Lower lobe of right lung (tissue), 2 donors: ENCODE measurements at regions not wholly inside any gene's neighbourhood (a gene's known extent, or its start where the extent isn't known, plus 50 kb on each side); places are given as distances from the start of the nearest gene placed in this dataset.
"Not testable (repeated sequence)": the region's sequence is repeated elsewhere in the genome, so short reads cannot be mapped to it uniquely, and the experiment has no call there.

Experiments used
- ATAC-seq, 2 donors: fragments of 200-7000 bp; cut with Tn5 transposase; one replicate each; pipeline ENCODE4 v1.9.1; 2020 to 2022; ENCODE audit warnings: mild to moderate bottlenecking in 2 of 2, moderate library complexity in 2 of 2
- DNase-seq: peaks from one replicate; pipeline ENCODE4 v3.0.0-alpha.2; 2020
- H3K27ac ChIP-seq: fragments of 200-600 bp; one replicate; pipeline ENCODE4 v1.8.0; 2022
- H3K27me3 ChIP-seq: fragments of 200-600 bp; one replicate; pipeline ENCODE4 v1.8.0; 2022; ENCODE audit warnings: low read depth
- H3K36me3 ChIP-seq: fragments of 200-600 bp; one replicate; pipeline ENCODE4 v1.8.0; 2022; ENCODE audit warnings: mild to moderate bottlenecking
- H3K4me1 ChIP-seq: fragments of 200-600 bp; one replicate; pipeline ENCODE4 v1.8.0; 2022
- H3K4me3 ChIP-seq: fragments of 200-600 bp; one replicate; pipeline ENCODE4 v1.8.0; 2022; ENCODE audit warnings: mild to moderate bottlenecking
- H3K9me3 ChIP-seq: fragments of 200-600 bp; one replicate; pipeline ENCODE4 v1.8.0; 2022
- CTCF ChIP-seq: fragments of 200-600 bp; IDR thresholded peaks from one replicate; pipeline ENCODE4 v1.8.0; 2022; ENCODE audit warnings: antibody characterized with exemption, mild to moderate bottlenecking
- intact Hi-C: fragments of 100-400 bp; cut with DNase I; formaldehyde crosslinking; loops from one replicate; pipeline ENCODE4 v1.11.0; 2022
- donor health status: DM: no; HTN: yes; CAD: no; lungs with severe emphysema.

- Histone ChIP-seq H3K4me3 (no peak overlapping the region), H3K4me1 (no peaks in the 10 kb centered on the region), H3K36me3 (no peaks in the 10 kb centered on the region), H3K27ac (no peak overlapping the region), H3K9me3 (no peaks in the 10 kb centered on the region), H3K27me3 (no peaks in the 10 kb centered on the region)
- intact Hi-C loops: no loop called here
- TF ChIP-seq CTCF: no peak
- DNase-seq (no peak), ATAC-seq (no peak)
These were observed 1660.3 kb upstream of the LRRTM3 start for GRCh38 chr10:65265451-65265954.

- intact Hi-C loops, DNase-seq, H3K36me3 ChIP-seq, H3K4me3 ChIP-seq, H3K27ac ChIP-seq, H3K4me1 ChIP-seq, H3K27me3 ChIP-seq, H3K9me3 ChIP-seq, ATAC-seq: not testable (repeated sequence)
These were observed 1656.3 kb upstream of the LRRTM3 start for GRCh38 chr10:65269551-65269950.

- ATAC-seq (no peak), DNase-seq (no peak)
- TF ChIP-seq CTCF: no peak
- H3K9me3 ChIP-seq: no peaks in the 10 kb centered on the region
- no peaks in the 10 kb centered on the region for H3K4me1 ChIP-seq
- H3K27me3 ChIP-seq: no peaks in the 10 kb centered on the region
- H3K27ac ChIP-seq: no peak overlapping the region
- no peak overlapping the region for H3K4me3 ChIP-seq
- intact Hi-C loops: no loop called here
- H3K36me3 ChIP-seq: no peaks in the 10 kb centered on the region
These were observed 1654.9 kb upstream of the LRRTM3 start for GRCh38 chr10:65270969-65271368.

GRCh38 chr10:65273115-65273514, 1652.7 kb upstream of the LRRTM3 start:
- Histone ChIP-seq H3K36me3 (no peaks in the 10 kb centered on the region), H3K4me1 (no peaks in the 10 kb centered on the region), H3K27me3 (no peaks in the 10 kb centered on the region), H3K9me3 (no peaks in the 10 kb centered on the region), H3K27ac (no peak overlapping the region), H3K4me3 (no peak overlapping the region)
- intact Hi-C loops: no loop called here
- DNase-seq: no peak
- no peak for ATAC-seq
- no peak for TF ChIP-seq CTCF

- TF ChIP-seq CTCF: no peak
- H3K4me1 ChIP-seq: no peaks in the 10 kb centered on the region
- H3K36me3 ChIP-seq: no peaks in the 10 kb centered on the region
- no peaks in the 10 kb centered on the region for H3K9me3 ChIP-seq
- no peak for ATAC-seq
- H3K27me3 ChIP-seq: no peaks in the 10 kb centered on the region
- no peak overlapping the region for H3K4me3 ChIP-seq
- no peak overlapping the region for H3K27ac ChIP-seq
- intact Hi-C loops: no loop called here
- no peak for DNase-seq
These were observed 1650.5 kb upstream of the LRRTM3 start for GRCh38 chr10:65275296-65275695.

GRCh38 chr10:65284495-65285041, 1641.3 kb upstream of the LRRTM3 start:
- no peaks in the 10 kb centered on the region for H3K4me1 ChIP-seq

GRCh38 chr10:65285726-65286125, 1640.1 kb upstream of the LRRTM3 start:
- not testable (repeated sequence) for H3K27me3 ChIP-seq, ATAC-seq, H3K9me3 ChIP-seq

More at GRCh38 chr10:65284495-65285041, 1641.3 kb upstream of the LRRTM3 start:
- no peak overlapping the region for H3K27ac ChIP-seq
- intact Hi-C loops: no loop called here
- no peaks in the 10 kb centered on the region for H3K9me3 ChIP-seq
- ATAC-seq (no peak), DNase-seq (no peak)
- no peaks in the 10 kb centered on the region for H3K36me3 ChIP-seq
- H3K4me3 ChIP-seq: no peak overlapping the region
- TF ChIP-seq CTCF: no peak
- no peaks in the 10 kb centered on the region for H3K27me3 ChIP-seq

More at GRCh38 chr10:65285726-65286125, 1640.1 kb upstream of the LRRTM3 start:
- H3K27ac ChIP-seq, DNase-seq, H3K36me3 ChIP-seq, intact Hi-C loops, H3K4me3 ChIP-seq, H3K4me1 ChIP-seq: not testable (repeated sequence)
